ENCODE measurements at regions not wholly inside any gene's neighbourhood (a gene's known extent, or its start where the extent isn't known, plus 50 kb on each side); places are given as distances from the start of the nearest gene placed in this dataset.
"Not testable (repeated sequence)": the region's sequence is repeated elsewhere in the genome, so short reads cannot be mapped to it uniquely, and the experiment has no call there.

DNA sequence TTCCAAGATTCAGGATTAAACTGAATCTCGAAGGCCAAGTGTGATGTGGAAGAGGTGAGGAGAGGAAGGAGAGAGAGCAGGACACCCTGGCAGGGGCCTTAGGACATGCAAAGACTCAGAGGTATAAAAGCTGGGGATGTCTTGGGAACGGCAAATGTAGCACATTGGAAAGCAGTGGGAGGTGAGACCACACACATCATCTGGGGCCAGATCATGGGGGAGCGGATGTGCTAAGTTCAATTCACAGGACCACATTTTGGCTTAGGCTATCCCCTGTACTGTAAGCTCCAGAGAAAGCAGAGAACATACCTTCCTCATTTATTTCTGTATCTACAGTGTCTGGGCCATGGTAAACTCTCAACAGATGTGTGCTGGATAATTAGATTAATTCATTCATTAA, 59.5 kb upstream of the MBOAT1 start:
- no peak for TF ChIP-seq CTCF (conservative IDR thresholded peaks at IDR 0.05; ENCODE audit: low read depth, low read length)
- no peaks in the 10 kb centered on the region for H3K27me3 ChIP-seq (ENCODE audit: insufficient read depth, low read depth)

GRCh38 chr6:20274137-20274536, 61.9 kb upstream of the MBOAT1 start:
- H3K36me3 ChIP-seq (ENCODE audit: insufficient read depth), result no peaks in the 10 kb centered on the region
- no peak overlapping the region for H3K4me3 ChIP-seq (IDR thresholded peaks at IDR 0.05; ENCODE audit: insufficient read depth, low read depth, low read length)
- H3K79me2 ChIP-seq (ENCODE audit: insufficient read depth, low read depth), result no peaks in the 10 kb centered on the region
- no peak overlapping the region for H2AFZ ChIP-seq (ENCODE audit: low read depth)
- H3K4me2 ChIP-seq, result no peak overlapping the region
- H3K4me1 ChIP-seq (ENCODE audit: low read depth, poor library complexity, severe bottlenecking), result no peaks in the 10 kb centered on the region
- H3K9ac ChIP-seq, result no peak overlapping the region
- H3K27me3 ChIP-seq (ENCODE audit: insufficient read depth, low read depth), result no peaks in the 10 kb centered on the region
- H4K20me1 ChIP-seq (ENCODE audit: insufficient read depth), result no peaks in the 10 kb centered on the region
- no peak for TF ChIP-seq CTCF (conservative IDR thresholded peaks at IDR 0.05; ENCODE audit: low read depth, low read length)
- no peak overlapping the region for H3K27ac ChIP-seq

More for the DNA sequence above, 59.5 kb upstream of the MBOAT1 start:
- H3K79me2 ChIP-seq (ENCODE audit: insufficient read depth, low read depth), result no peaks in the 10 kb centered on the region
- no peaks in the 10 kb centered on the region for H3K4me1 ChIP-seq (ENCODE audit: low read depth, poor library complexity, severe bottlenecking)
- no peak overlapping the region for H3K27ac ChIP-seq
- H3K36me3 ChIP-seq (ENCODE audit: insufficient read depth), result no peaks in the 10 kb centered on the region
- H3K9ac ChIP-seq, result no peak overlapping the region
- no peak overlapping the region for H3K4me2 ChIP-seq
- no peaks in the 10 kb centered on the region for H4K20me1 ChIP-seq (ENCODE audit: insufficient read depth)
- no peak overlapping the region for H3K4me3 ChIP-seq (IDR thresholded peaks at IDR 0.05; ENCODE audit: insufficient read depth, low read depth, low read length)
- no peak overlapping the region for H2AFZ ChIP-seq (ENCODE audit: low read depth)

DNA sequence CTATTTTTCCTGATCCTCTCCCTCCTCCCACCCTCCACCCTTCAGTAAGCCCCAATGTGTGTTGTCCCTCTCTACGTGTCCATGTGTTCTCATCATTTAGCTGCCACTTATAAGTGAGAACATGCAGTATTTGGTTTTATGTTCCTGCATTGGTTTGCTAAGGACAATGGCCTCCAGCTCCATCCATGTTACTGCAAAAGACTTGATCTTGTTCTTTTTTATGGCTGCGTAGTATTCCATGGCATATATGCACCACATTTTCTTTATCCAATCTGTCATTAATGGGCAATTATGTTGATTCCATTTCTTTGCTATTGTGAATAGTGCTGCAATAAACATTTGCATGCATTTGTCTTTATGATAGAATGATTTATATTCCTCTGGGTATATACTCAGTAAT, 63.6 kb upstream of the MBOAT1 start:
- not testable (repeated sequence) for H3K27me3 ChIP-seq (ENCODE audit: insufficient read depth, low read depth); H3K4me1 ChIP-seq (ENCODE audit: low read depth, poor library complexity, severe bottlenecking); H3K79me2 ChIP-seq (ENCODE audit: insufficient read depth, low read depth); H2AFZ ChIP-seq (ENCODE audit: low read depth); H3K4me3 ChIP-seq (IDR thresholded peaks at IDR 0.05; ENCODE audit: insufficient read depth, low read depth, low read length); H4K20me1 ChIP-seq (ENCODE audit: insufficient read depth); H3K36me3 ChIP-seq (ENCODE audit: insufficient read depth); H3K27ac ChIP-seq; H3K4me2 ChIP-seq; H3K9ac ChIP-seq

DNA sequence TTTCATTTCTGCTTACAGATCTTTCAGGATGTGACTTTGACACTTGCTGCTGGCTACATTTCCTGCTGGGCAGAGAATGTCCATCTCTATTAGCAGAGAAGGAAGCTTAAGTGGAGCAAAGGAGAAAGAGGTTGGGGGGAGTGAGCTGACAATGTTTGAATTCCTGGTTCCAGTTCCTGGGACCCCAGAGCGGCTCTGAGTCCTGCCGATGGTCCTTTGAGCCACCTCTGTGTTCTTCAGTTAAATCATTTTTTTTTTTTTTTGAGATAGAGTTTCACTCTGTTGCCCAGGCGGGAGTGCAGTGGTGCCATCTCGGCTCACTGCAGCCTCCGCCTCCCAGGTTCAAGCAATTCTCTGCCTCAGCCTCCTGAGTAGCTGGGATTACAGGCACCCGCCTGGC, 65.5 kb upstream of the MBOAT1 start:
- H3K4me3 ChIP-seq (IDR thresholded peaks at IDR 0.05; ENCODE audit: insufficient read depth, low read depth, low read length); H3K36me3 ChIP-seq (ENCODE audit: insufficient read depth); H3K4me2 ChIP-seq: not testable (repeated sequence)

GRCh38 chr6:20279051-20279450, 66.8 kb upstream of the MBOAT1 start:
- TF ChIP-seq CTCF (conservative IDR thresholded peaks at IDR 0.05; ENCODE audit: low read depth, low read length), result no peak

More for the DNA sequence above, 65.5 kb upstream of the MBOAT1 start:
- H3K9ac ChIP-seq; H3K4me1 ChIP-seq (ENCODE audit: low read depth, poor library complexity, severe bottlenecking); H3K79me2 ChIP-seq (ENCODE audit: insufficient read depth, low read depth); H3K27ac ChIP-seq; H2AFZ ChIP-seq (ENCODE audit: low read depth); H4K20me1 ChIP-seq (ENCODE audit: insufficient read depth); H3K27me3 ChIP-seq (ENCODE audit: insufficient read depth, low read depth): not testable (repeated sequence)

More at GRCh38 chr6:20279051-20279450, 66.8 kb upstream of the MBOAT1 start:
- Histone ChIP-seq H3K27ac (no peak overlapping the region), H3K4me1 (ENCODE audit: low read depth, poor library complexity, severe bottlenecking) (no peaks in the 10 kb centered on the region), H3K9ac (no peak overlapping the region), H4K20me1 (ENCODE audit: insufficient read depth) (no peaks in the 10 kb centered on the region), H3K79me2 (ENCODE audit: insufficient read depth, low read depth) (no peaks in the 10 kb centered on the region), H3K27me3 (ENCODE audit: insufficient read depth, low read depth) (no peaks in the 10 kb centered on the region), H3K36me3 (ENCODE audit: insufficient read depth) (no peaks in the 10 kb centered on the region), H3K4me2 (no peak overlapping the region), H3K4me3 (IDR thresholded peaks at IDR 0.05; ENCODE audit: insufficient read depth, low read depth, low read length) (no peak overlapping the region), H2AFZ (ENCODE audit: low read depth) (no peak overlapping the region)

All from KMS-11 (cell line).